ENCODE measurements at regions not wholly inside any gene's neighbourhood (a gene's known extent, or its start where the extent isn't known, plus 50 kb on each side); places are given as distances from the start of the nearest gene placed in this dataset.
"Not testable (repeated sequence)": the region's sequence is repeated elsewhere in the genome, so short reads cannot be mapped to it uniquely, and the experiment has no call there.

DNA sequence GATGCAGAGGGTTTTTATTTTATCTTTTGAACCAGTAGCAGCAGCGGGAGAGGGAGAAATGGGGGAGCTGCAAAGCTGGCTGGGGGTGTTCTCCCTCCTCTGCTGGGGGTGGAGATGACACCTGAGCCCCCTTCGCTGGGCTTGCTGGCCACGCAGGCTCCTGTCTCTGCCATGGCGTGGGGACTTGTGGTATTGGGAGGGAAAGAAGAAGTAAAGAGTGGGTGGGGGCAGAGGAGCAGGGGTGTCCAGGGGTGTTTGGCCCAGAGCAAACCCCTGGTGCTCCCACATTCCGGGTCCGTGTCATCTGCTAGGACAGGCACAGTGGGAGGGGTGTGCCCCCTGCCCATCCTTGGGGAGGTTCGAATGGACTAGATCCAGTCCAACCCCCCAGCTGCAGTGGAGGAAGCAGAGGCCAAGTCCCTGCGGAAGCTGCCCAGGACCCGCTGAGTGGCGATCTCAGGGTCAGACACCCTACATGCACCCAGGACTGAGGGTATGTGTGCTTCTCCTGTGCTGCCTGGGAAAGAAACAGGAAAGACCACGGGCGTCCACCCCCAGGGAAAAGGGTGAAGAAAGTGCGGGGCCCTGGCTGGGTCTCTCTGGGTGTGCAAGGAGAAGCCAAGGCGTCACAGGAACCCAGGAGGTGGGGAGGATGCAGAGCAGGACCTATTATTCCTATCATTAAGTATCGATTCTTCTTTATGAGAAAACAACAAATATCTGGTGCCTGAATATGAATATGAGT, 163.2 kb downstream of the TRIM43 start:
- TF ChIP-seq, protein P1, sequence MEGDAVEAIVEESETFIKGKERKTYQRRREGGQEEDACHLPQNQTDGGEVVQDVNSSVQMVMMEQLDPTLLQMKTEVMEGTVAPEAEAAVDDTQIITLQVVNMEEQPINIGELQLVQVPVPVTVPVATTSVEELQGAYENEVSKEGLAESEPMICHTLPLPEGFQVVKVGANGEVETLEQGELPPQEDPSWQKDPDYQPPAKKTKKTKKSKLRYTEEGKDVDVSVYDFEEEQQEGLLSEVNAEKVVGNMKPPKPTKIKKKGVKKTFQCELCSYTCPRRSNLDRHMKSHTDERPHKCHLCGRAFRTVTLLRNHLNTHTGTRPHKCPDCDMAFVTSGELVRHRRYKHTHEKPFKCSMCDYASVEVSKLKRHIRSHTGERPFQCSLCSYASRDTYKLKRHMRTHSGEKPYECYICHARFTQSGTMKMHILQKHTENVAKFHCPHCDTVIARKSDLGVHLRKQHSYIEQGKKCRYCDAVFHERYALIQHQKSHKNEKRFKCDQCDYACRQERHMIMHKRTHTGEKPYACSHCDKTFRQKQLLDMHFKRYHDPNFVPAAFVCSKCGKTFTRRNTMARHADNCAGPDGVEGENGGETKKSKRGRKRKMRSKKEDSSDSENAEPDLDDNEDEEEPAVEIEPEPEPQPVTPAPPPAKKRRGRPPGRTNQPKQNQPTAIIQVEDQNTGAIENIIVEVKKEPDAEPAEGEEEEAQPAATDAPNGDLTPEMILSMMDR (conservative IDR thresholded peaks at IDR 0.05), result not testable (repeated sequence)
- not testable (repeated sequence) for TF ChIP-seq EZH2 (IDR thresholded peaks at IDR 0.05; ENCODE audit: low read depth)
